ENCODE measurements at regions not wholly inside any gene's neighbourhood (a gene's known extent, or its start where the extent isn't known, plus 50 kb on each side); places are given as distances from the start of the nearest gene placed in this dataset.
"Not testable (repeated sequence)": the region's sequence is repeated elsewhere in the genome, so short reads cannot be mapped to it uniquely, and the experiment has no call there.

DNA sequence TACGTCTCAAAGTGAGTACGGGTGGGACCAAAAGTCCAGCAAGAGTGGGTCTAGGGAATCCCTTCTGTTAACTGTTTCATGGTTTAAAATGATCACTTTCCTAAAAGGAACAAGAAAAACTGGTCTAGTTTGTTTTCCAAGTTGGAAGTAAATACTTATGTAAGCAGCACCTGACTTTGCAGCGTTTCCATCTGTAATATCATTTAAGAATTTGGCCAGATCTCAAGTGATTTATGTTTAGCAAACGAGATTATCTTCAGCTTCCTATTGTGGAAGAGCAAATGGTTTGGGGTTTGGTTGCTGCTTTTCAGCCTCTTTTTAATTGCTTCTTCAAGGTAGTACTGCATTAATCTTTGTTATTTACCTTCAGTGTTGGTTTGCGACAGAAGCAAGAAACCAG is 50.4 kb downstream of the FHIP1A start:
- DNase-seq (ENCODE audit: low spot score): no peak

DNA sequence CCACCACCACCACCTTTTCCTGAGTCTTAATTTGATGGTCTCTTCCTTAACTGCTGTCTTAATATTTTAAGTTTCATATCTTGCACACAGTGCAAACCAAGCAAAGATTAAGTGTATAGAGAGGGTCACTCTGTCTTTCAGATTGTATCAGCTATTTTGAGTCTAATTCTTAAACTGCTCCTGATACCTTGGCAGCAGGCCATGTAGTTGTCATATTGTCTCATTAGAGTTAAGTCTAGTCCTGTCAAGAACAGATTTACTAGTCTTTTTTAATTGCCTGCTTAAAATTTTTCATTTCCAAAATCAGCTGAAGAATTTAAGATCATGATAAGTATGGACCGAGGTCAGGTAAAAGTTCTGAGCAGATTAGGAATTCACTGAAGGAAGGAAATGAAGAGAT is 51.5 kb downstream of the FHIP1A start:
- no peak for DNase-seq (ENCODE audit: low spot score)

DNA sequence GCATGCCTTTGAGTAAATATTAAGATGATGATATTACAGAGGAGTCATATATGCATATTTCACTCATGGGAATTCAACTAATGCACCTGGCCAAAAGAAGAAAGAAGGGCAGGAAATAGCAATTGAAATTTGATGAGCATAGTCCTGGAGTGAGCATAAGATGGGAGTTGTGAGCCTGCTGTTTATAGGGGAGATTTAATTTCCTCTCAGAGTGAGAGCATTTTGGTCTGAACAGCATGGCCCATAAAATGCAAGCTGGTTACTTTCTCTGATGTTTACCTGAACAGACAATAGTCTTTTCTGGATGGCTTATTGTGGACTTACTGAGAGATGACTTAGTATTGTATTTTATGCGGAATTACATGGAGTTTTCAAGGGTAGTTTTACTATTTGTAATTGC is 53.6 kb downstream of the FHIP1A start:
- no peak for DNase-seq (ENCODE audit: low spot score)

DNA sequence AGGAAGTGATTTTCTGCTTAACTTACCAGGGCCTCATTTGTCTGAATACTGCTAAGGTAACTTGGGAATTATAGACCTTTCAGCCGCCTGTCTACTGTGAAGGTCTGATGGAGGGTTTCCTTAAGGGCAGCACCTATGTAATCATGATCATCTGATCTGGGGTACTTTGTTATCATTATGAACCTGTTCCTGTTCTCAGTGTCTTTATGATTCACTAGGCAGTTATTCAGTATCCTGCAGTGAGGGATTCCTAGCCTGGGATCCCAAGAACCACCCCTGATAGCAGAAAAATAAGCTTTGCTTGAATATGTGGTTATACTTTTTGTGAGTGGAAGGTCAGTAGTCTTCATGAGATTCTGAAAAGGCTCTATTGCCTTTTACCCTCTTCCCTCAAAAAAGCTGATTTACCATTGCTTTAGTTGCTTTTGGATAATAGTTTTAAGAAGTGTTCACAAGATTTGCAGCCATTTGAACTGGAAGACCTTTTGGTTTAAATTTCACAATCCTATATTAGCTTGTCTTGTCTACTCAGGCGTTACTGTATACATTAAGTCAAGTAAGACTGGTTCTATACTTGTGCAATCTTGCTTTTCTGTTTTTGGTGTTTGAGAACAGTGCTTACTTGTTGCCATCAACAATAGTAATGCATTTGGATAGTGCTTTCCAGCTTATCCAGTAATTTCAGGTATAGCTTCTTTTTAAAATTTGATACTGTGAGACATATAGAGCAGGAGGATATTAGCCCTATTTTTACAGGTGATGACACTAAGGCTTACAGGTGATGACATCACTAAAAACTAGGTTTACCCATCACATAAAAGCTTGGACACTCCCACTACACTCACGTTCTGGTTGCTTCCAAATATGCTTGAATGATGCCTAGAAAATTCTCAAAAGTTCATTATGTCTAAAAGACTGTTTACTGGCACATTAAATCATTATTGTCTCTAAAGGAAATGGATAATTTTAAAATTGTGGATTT is 60.0 kb downstream of the FHIP1A start:
- no peak for DNase-seq (ENCODE audit: low spot score)

DNA sequence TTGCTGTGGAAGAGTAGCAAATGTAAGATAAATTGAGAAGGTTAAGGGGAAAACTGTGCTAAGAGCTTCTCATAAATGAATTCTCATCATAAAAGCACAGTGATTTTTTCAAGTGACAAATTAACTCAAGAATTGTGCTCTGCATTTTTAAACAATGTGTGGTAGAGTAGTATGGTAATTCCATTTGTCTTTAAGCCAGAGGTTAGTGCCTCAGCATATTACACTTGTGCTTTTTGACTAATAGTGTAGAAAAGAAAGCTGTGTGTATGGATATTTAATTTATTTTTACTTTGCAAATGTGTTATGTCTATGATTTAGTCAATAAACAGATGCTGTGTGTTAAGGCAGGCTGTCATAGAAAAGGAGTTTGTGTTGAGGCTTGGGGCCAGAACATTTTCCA is 61.0 kb downstream of the FHIP1A start:
- no peak for DNase-seq (ENCODE audit: low spot score)

DNA sequence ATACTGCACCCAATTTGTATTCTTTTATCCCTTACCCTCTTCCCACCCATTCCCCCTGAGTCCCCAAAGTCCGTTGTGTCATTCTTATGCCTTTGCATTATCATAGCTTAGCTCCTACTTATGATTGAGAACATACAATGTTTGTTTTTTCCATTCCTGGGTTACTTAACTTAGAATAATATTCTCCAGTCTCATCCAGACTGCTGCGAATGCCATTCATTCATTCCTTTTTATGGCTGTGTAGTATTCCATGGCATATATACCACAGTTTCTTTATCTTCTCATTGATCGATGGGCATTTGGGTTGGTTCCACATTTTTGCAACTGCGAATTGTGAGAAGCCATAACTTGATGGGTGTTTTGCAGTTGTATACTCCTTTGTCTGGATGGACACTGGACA is 62.8 kb downstream of the FHIP1A start:
- DNase-seq (ENCODE audit: low spot score): no peak

DNA sequence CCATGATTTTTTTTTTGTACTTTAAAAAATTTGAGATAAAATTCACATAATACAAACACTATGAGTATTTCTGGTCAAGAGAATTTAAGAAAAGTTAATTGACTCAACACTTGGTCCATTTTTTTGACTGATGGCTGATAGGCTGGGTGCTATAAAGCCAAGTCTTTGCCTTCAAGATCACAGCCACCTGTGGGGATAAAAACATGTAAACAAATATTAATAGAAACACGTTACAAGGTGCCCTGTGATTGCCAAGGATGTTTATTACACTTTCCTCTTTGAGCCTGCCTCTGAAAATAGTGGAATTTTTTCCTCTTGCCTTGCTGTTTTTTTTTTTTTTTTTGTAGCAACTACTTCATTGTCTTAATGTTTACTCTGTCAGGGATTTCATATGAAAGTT is 63.3 kb downstream of the FHIP1A start:
- DNase-seq (ENCODE audit: low spot score): no peak

DNA sequence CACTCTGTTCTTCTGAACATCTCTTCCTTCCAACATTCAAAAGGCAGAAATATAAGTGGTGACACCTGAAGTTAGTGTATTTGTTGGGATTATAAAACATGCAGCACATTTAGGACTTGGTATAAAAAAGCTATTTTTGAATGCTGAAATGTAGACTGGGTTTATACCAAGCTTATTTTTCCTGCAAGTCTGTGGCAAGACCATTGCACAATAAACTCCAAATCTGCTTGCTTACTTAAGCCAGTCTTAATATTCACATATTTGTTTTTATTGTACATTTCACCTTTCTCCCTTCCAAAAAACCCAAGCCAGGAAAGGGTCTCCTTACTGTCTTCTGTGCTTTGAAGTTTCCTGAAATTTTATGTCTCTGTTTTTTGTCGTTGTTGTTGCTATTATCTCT is 63.7 kb downstream of the FHIP1A start:
- DNase-seq (ENCODE audit: low spot score): no peak

DNA sequence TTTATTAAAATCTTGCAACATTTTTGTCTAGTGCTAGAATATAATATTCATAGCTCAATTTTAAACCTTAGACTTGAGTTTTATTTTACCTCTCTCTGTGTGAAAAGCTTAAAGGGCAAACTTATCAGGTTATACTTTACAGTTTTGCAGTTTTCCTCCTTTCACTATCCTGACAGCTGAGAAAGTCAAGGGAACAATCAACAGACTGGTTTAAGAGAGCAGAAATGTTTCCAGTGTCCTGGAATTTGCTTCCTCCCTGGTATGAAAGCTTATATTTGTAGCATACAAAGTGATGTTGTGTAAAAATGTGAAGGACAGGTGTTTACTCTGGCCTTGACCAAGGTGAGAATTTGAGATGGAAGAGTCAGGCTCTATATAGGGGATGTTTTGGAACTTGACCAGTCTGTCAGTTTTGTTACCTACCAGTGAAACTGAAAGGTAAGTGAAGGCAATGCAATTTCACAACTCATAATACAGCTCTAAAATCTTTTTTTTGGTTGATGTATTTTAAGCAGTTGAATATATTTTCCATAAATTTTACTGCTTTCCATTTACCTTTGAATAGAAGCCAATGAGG is 64.6 kb downstream of the FHIP1A start:
- no peak for DNase-seq (ENCODE audit: low spot score)

DNA sequence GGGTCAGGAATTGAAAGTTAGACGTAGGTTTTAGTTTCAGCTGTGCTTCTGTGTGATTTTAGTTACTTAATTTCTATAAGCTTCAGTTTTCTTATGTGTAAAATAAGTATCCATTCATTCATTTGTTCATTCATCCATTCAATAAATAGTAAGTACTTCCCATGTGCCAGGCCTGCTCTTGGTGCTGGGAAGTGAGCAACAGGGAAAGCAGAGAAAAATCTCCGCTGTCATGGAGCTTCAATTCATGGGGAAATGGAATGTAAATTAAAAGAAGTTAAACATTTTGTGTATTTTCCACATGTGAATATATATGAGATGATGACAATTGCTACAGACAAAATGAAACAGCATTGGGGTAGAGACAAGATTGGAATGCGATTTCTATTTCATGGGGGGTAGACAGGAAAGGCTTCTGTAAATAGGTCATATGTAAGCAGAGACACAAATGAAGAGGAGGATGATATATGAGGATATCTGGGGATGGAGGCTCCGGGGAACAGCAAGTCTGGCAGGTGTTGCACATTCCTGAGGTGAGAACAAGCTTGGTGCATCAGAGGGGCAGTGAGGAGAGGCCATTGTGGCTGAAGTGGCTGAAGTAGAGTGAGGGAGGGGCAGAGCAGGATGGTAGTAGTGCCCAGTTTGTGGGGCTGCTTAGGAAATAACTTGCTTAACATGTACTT is 66.2 kb downstream of the FHIP1A start:
- no peak for DNase-seq (ENCODE audit: low spot score)

DNA sequence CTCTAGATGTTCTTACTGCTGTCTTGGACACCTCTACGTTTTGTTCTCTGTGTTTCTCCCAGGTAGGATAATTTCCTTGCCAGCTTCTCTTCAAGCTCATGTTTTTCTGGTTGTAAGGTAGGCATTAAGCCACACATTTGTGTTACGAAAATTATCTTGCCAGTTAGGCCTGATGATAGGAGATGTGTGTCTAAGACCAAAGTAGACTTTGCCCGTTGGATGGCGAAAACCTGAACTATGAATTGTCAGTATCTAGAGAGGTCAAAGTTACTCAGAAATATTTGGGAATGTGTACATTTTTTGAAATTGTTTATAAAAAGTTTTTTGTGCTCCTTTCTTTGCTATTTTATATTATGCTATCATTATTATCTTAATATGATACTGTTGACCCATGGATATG is 72.8 kb downstream of the FHIP1A start:
- no peak for DNase-seq (ENCODE audit: low spot score)

DNA sequence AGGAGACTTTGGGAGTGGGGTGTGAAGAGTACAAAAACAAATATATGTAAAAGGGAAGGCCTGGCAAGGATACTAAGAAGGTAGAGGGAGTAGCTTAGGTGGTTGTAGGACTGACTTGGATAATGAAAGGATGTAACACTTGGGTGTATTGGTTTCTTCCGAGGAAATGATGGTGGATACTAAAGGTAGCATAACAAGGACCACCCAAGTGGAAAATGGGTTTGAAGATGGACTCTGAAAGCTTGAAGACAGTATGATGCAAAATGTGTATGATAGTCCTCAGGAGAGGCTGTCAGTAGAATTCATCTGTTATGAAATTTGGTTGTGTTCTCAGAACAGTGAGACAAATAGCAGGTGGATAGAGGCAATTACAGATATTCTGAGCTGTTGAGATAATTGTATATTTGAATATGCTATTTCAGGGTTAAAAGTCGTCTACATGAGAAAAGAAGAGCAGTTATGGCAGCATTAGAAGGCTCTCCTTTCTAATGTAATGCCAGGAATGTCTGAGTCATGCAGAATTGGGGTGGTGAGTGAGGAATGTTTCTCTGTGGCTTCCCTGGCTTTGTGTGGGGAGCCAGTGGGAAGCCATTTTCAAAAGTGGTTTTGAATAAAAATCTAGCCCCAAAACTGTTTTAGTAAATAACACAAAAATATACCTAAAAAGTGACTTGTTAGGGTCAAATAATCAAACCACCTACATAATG is 75.6 kb downstream of the FHIP1A start:
- DNase-seq (ENCODE audit: low spot score): peak; percentile 69

DNA sequence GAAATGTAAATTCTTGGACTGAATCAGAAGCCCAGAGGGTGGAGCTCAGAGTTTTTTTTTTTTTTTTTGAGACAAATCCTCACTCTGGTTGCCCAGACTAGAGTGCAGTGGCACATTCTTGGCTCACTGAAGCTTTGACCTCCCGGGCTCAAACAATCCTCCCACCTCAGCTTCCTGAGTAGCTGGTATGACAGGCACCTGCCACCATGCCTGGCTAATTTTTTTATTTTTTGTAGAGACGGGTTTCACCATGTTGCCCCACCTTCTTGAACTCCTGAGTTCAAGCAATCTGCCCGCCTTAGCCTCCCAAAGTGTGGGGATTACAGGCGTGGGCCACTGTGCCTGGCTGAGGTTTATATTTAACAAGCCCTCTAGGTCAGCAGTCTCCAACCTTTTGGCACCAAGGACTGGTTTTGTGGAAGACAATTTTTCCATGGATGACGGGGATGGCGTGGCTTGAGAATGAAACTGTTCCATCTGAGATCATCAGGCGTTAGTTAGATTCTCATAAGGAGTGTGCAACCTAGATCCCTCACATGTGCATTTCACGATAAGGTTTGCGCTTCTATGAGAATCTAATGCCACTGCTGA is 76.7 kb downstream of the FHIP1A start:
- DNase-seq (ENCODE audit: low spot score): peak; percentile 24

DNA sequence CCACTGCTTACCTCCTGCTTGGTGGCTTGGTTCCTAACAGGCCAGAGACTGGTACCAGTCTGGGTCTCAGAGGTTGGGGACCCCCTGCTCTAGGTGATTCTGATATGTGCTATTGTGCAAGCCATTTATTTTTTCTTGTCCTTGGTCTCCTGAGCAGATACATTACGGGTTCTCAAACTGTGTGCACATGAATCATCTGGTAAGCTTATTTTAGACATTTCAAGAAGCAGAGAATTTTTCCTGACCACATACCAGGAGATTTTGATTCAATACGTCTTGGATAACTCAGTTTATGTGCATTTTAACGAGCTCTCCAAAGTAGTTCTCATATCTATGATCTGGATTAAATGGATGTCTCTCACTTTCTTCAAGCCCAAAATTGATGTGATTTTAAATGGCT is 77.2 kb downstream of the FHIP1A start:
- DNase-seq (ENCODE audit: low spot score): no peak

DNA sequence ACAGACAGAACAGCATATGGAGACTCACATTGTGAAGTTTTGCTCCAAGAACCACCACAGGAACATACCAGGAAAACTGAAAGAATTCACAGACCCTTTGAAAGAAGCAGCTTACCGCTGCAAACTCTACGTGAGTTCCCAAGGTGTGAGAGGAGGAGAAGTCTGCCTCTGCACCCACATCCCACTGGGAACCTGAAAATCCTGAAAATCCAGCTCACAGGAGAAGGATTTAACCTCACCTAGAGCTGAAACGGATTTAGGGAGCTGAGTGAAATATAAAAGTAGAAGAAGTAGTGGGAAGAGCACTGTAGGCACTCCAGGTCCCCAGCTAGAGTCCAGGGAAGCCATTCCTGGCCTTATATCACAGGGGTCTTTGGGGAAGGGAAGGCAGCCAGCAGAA is 80.0 kb downstream of the FHIP1A start:
- DNase-seq (ENCODE audit: low spot score): no peak

DNA sequence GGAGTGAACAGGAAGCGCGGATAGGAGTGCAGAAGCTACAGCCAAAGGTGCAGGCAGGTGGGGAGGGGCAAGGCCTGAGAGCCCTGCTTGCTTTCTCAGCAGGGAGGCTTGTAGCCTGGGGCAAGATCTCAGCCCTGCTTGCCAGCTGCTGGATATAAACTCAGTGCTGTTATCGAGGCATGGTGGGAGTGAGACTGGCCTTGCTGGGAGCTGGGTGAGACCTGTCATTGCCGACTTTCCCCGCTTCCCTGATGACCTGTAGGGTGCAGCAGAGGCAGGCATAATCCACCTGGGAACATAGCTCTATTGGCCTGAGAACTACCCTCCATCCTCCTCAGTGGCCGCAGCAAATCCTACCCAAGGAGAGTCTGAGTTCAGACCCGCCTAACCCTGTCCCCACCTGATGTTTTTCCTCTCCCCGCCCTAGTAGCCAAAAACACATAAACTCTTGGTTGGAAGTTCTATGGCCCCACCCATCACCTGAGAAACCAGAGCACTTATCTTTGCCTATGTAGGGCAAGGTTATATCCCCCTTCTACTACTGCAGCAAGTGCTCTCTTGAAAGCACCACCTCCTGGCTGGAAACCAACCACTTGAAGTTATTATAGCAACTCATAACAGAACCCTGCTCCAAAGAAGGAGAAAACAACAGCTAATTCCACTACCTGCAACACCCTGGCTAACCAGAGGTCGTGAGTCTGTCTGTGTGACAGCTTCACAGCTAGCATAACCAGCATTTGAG is 80.7 kb downstream of the FHIP1A start:
- no peak for DNase-seq (ENCODE audit: low spot score)

DNA sequence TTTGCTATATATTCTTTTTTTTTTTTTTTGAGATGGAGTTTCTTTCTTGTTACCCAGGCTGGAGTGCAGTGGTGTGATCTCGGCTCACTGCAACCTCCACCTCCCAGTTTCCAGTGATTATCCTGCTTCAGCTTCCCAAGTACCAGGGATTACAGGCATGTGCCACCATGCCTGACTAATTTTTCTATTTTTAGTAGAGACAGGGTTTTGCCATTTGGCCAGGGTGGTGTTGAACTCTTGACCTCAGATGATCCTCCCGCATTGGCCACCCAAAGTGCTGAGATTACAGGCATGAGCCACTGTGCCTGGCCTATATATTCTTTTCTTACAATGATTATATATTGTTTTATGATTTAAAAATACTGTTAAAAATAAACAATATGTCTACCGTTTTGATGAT is 86.6 kb downstream of the FHIP1A start:
- not testable (repeated sequence) for DNase-seq (ENCODE audit: low spot score)

DNA sequence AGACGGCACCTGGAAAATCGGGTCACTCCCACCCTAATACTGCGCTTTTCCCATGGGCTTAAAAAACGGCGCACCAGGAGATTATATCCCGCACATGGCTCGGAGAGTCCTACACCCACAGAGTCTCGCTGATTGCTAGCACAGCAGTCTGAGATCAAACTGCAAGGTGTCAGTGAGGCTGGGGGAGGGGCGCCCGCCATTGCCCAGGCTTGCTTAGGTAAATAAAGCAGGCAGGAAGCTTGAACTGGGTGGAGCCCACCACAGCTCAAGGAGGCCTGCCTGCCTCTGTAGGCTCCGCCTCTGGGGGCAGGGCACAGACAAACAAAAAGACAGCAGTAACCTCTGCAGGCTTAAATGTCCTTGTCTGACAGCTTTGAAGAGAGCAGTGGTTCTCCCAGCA is 102.6 kb downstream of the FHIP1A start:
- not testable (repeated sequence) for DNase-seq (ENCODE audit: low spot score)

DNA sequence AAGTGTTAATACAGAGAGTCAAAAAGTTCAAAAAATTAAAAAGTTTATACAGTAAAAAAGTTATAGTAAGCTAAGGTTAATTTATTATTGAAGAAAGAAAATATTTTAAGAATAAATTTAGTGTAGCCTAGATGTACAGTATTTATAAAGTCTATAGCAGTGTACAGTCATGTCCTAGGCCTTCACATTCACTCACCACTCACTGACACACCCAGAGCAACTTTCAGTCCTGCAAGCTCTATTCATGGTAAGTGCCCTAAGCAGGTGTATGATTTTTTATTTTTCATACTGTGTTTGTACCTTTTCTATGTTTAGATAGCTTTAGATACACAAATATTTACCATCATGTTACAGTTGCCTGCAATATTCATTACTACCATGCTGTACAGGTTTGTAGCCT is 108.9 kb downstream of the FHIP1A start:
- DNase-seq (ENCODE audit: low spot score): no peak

DNA sequence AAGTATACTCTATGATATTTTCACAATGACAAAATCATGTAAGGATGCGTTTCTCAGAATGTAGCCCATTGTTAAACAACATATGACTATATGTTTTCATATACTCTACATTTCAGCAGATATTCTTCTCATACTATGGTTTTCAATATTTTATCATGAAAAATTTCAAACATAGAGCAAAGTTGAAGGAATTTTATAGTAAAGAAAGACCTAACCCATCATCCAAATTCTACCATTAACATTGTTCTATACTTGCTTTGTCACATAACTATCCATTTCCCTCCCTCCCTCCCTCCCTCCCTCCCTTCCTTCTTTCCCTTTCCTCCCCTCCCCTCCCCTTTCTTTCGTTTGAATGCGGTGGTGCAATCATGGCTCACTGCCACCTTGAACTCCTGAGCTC is 109.4 kb downstream of the FHIP1A start:
- DNase-seq (ENCODE audit: low spot score): no peak

DNA sequence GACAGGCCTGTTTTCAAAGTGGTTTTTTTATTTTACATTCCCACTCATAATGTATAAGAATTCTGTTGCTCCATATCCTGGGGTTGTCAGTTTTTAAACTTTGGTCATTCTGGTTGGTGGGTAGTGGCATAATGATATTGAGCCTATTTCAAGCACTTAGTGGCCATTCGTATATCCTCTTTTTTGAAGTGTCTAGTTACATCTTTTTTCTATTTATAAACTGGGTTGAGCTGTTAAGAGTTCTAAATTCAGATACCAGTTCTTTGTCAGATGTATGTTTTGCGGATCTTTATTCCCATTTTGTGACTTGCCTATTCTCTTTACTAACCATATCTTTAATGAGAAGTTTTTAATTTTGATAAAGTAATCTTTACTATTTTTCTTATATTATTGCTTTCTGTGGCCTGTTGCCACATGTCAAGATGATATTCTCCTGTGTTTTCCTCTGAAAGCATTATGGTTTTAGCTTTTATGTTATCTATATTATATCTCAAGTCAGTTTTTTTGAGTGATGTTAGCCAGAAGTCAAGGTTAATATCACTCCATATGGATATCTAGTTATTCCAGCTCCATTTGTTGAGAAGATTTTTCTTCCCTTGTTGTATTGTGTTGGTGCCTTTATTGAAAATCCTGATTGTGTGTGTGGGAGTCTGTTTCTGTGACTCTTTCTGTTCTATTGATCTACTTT is 110.9 kb downstream of the FHIP1A start:
- no peak for DNase-seq (ENCODE audit: low spot score)
